ENCODE measurements at regions not wholly inside any gene's neighbourhood (a gene's known extent, or its start where the extent isn't known, plus 50 kb on each side); places are given as distances from the start of the nearest gene placed in this dataset.
"Not testable (repeated sequence)": the region's sequence is repeated elsewhere in the genome, so short reads cannot be mapped to it uniquely, and the experiment has no call there.

DNA sequence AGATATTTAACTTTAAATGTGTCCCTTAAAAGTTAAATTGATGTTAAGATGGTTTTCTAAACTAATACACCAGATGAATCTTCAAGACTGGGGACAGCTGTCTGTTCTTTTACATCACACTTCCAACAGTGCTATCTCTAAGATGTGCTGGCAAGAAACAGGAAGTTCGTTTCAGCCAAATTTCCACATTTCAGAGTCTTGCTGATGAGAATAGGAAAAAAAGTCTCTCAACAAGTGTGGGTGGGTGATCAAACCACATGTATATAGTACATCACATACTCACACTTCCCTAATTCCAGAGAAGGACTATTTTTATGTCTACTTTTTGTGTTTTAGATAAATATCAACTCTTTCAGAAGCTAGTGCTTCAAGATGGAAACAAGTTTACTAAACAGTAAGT lies 1712.8 kb upstream of the TMEFF2 start:
- DNase-seq: no peak

GRCh38 chr2:193900292-193900691 lies 1705.6 kb upstream of the TMEFF2 start:
- no peak for DNase-seq

DNA sequence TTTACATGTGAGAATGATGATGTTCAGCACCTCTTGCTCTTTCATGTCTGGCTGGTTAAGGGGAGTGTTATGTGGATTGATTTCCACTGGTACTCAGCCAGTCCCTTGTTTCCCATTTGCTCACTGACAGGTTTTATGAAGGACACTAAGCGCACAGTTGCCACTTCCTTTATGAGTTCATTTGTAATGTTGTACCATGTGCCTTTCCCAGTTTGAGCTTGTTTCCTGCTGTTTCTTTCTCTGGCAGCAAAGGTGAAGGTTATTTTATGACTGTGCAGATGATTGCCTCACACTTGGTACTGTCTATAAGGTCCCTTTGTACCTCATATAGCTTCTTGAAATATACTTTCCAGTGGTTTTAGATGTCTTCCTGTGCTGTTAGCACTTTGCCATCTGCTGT lies 1700.5 kb upstream of the TMEFF2 start:
- peak; percentile 72 for DNase-seq

GRCh38 chr2:193894081-193894480 lies 1699.3 kb upstream of the TMEFF2 start:
- peak; percentile 61 for DNase-seq

DNA sequence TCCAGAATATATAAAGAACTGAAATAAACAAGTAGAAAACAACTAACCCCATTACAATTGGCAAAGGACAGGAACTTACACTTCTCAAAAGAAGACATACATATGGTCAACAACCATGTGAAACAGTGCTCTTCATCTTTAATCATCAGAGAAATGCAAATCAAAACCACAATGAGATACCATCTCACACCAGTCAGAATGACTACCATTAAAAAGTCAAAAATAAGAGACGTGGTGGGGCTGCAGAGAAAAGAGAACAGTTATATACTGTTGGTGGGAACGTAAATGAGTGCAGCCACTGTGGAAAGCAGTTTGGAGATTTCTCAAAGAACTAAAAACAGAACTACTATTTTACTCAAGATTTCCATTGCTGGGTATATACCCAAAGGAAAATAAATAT lies 1696.3 kb upstream of the TMEFF2 start:
- DNase-seq: peak; percentile 60

GRCh38 chr2:193885419-193885818 lies 1690.7 kb upstream of the TMEFF2 start:
- DNase-seq: no peak

- no peak for DNase-seq
Measured at GRCh38 chr2:193883820-193884219, 1689.1 kb upstream of the TMEFF2 start.

GRCh38 chr2:193876980-193877379 lies 1682.2 kb upstream of the TMEFF2 start:
- DNase-seq: no peak

DNA sequence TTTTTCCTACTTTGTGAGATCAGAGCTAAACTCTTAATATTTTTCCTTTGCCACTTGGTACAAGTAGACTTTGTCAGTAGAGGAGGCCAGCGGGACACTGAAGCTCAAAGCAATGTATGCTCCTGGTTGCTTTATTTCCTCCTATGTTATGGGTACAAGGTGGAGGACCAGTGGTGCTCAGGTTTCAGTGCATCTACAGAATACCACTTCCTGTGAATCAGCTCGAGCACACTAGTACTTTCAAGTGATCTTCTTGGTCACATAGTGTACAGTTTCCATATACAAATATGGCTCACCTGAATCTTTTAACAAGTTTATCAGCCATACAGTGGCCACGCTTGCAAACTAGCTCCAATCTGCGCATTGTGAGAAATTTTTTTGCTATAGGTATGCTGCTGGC lies 1674.8 kb upstream of the TMEFF2 start:
- DNase-seq: no peak

GRCh38 chr2:193868833-193869232 lies 1674.1 kb upstream of the TMEFF2 start:
- DNase-seq: no peak

DNA sequence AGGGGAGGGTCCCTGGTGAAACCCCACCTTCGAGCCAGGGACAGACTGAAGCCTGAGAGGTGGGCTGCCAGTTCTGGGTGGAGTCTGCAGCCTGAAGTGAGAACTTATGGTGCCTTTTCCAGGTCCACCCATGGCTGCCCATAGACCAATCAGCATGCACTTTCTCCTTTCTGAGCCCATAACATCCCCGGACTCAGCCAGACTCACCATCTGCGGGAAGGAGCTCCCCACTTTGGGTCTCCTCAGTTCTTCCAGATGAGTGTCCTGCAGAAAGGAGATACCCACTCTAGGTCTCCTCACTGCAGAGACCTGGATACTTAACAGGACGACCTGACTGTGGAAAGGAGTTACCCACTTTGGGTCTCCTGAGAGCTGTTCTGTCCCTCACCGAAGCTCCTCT lies 1673.4 kb upstream of the TMEFF2 start:
- no peak for DNase-seq

- DNase-seq: no peak
Measured at GRCh38 chr2:193867454-193867853, 1672.7 kb upstream of the TMEFF2 start.

DNA sequence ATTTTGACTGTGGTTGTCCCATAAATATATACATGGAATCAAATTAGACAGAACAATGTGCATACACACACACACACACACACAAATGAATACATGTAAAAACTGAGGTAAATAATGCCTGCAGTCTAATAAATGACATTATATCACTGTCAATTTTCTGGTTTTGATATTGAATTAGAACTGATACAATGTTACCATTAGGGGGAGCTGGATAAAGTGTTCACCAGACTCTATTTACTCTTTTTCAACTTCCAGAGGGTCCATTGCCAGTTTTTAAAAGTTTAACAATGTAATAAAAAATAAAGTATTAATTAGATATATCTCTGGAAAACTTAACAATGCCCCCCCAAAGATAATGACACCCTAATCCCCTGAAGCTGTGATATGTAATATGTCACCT lies 1666.8 kb upstream of the TMEFF2 start:
- DNase-seq: no peak

DNA sequence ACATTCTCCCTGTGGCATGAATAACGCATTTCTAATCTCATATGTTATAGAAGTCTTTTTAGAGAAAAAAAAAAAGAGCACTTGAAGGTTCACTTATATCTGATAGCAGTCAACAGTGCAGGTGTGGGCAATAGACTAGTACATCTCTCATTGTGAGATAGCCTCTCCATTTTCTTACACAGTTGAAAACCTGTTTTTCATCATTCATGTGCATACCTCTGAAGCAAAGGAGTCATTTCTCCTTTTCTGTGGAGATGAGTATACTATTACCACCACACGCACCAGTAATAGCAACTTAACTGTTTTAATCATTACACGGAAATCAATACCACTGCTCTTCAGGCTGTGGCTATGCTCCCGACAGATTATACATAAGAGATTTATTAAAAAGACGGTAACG lies 1653.3 kb upstream of the TMEFF2 start:
- no peak for DNase-seq

- no peak for DNase-seq
Measured at GRCh38 chr2:193847130-193847529, 1652.4 kb upstream of the TMEFF2 start.

DNA sequence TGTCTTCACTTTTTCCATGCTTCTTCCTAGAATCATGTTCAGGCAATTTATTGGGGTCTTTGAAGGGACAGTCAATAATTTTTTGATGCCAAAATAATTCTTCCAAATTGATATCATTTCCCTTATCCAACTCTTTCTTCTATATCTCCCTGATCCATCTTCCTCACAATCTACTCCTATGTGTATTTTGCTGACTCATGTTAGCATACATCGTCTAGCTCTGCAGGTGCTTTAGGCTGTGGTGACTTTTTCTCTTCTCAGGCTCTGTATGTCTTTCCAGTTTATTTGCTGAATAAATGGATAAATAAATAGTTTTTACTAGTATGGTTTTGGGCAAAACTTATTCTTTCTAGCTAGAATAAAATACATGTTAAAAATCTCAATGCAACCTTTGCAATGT lies 1650.9 kb upstream of the TMEFF2 start:
- DNase-seq: no peak

GRCh38 chr2:193843675-193844074 lies 1648.9 kb upstream of the TMEFF2 start:
- no peak for DNase-seq

DNA sequence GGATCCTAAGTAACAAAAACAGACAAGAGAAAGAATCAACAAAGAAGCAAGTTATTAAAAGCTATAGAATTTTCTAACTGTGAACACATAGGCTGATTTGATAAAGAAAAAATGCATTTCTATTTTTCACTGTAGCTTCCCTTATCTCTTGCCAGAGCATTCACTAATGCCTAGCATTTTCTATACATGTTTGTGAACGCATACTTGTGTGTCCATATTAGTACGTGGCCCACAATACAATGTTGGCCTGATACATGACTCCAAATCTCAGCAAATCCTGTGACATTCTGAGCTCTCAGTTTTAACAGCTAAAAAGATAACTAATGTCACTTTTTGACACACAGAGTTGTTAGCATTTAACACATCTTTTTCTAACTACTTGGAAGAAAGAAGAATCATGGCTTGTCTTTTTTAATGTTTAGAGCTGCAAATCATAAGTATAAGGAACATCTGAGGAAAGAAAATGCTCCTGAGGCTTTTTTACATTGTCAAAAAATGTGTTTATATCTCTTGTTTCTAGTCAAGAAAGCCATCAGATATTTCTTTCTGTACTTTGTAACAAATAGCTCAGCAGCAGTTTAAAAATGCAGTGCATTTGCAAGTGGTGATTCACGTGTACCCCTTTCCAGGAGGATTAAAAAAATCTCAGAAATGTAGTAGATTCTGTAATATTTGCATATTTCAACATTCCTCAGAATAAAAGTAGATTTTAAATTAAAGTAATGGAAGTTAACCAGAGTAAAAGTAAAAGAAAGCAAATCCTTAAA lies 1646.8 kb upstream of the TMEFF2 start:
- DNase-seq: no peak

DNA sequence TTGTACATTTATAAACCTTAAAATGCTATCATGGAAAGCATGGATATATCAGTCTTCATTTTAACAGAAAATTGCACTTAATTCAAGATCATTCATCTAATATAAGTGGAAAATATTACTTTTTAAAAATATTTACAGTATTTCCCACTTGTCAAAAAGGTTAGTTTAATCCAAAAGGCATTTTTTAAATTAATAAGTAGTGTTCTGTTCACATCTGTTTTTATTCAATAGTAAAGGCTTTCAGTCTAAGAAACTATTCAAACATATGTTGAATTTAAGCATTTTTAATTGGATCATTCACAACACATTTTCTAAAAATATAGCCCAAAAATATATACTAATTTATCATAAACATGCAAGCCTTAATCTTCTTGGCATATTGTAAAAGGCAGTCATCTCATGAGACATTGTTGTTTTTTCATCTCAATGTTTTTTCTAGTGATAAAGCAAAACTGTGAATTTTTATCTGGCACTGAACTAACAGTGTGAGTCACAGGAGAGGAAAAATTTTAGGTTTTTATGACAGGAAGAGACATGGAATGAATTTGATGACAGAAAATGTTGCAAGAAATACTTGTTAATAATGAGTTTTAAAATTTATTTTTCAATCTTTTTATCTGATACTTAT lies 1642.5 kb upstream of the TMEFF2 start:
- no peak for DNase-seq

- DNase-seq: not testable (repeated sequence)
Measured at GRCh38 chr2:193836424-193837006, 1641.8 kb upstream of the TMEFF2 start.

GRCh38 chr2:193833895-193834294 lies 1639.2 kb upstream of the TMEFF2 start:
- not testable (repeated sequence) for DNase-seq

DNA sequence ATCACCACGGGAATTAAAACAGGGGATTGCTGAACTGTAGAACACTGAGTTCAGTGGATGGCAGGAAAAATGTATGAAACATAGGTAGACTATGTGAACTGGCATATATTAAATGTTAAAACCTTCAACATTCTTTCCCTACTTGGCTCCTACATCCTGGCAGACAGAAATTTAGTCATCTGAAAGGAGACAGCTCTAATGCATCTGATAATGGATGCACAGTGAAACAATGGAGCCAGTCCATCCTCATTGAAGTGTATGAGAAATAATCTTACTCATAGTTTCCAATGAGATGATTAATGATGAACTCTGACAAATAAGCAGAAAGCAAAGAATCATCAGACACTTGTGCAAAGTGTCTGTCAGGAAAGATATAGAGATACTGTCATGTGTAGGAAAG lies 1629.7 kb upstream of the TMEFF2 start:
- no peak for DNase-seq

DNA sequence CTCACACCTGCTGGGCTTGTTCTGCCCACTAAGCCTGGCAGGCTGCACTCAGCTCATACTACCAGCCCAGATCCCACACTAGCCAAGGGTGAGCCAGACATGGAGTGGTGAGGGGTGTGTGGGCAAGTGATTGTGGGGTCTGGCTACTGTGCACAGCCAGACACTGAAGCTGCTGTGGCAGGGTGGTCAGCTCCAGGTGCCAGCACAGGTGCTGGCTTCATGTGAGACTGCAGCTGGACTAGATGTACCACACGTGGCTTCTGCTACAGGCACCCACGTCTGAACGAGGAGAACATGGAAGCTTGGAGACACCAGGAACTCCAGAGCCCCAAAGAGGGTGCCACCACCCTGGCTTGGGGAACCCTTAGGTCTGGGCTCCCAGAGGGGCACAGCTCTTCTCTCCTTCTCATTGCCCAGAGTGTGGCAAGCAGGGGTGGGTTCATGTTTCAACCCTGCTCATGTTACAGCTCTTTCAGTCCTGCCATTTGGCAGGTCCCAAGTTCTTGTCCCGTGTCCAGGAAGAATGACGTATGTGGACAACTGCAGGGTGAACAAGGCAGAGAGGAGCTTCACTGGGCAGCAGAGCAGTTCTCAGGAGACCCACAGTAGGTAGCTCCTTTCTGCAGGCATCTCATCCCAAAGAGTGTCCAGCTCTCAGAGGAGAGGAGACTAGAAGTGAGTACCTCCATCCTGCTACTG lies 1624.2 kb upstream of the TMEFF2 start:
- no peak for DNase-seq

GRCh38 chr2:193816008-193816407 lies 1621.3 kb upstream of the TMEFF2 start:
- DNase-seq: no peak

Measured in activated CD4-positive, alpha-beta T cell treated with anti-CD3 and anti-CD28 coated beads, Interleukin-2, Interleukin-6, amounts not matched to agents 100 ng/mL and 50 ng/mL, durations not matched to agents 16 hours and 8 hours (primary cell).